ENCODE measurements at regions not wholly inside any gene's neighbourhood (a gene's known extent, or its start where the extent isn't known, plus 50 kb on each side); places are given as distances from the start of the nearest gene placed in this dataset.

DNA sequence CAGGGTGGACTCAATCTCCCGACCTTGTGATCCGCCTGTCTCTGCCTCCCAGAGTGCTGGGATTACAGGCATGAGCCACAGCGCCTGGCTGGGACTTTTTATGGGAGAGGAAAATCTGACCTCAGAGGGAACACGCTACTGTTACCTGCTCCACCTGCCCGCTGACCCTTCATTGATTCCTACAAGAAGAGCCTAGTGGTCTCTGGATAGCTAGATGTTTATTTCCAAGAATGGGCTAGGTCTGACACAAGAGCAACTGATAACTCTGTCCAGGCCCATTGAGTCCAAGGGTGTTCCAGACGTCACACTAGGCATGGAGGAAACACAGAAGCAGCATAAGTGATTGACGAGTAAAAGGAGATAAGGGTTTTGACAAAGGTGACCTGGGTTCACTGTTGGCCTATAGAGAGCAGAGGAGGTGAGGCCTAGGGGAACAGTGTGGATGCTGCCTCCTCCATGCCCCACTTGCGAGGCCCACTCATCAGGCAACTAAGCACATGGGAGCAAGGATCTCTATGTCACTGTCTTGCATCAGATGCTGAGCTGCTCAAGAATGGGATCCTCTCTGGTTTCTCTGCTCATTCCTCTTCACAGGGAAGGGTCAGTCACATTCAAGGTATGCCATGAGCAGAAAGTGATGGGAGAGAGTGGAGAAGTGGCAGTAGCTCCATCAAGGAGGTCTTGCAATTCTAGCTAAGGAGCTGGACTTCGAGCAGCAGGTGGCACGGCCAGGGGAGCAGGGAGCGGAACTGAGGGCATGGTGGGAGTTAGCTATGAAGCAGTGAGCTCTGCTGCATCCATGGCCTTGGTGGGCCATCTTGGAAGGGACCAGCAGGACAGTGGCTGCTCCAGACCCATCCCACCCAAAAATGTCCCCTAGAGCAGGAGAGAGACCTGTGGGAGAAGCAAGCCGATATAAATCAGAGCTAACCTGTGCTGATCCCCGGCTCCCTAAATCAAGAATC lies 145.2 kb downstream of the WSCD1 start:
- Histone ChIP-seq H3K18ac (ENCODE audit: low read depth, low read length) (no peak overlapping the region), H4K5ac (ENCODE audit: low read depth, low read length) (no peak overlapping the region), H3K79me1 (ENCODE audit: low read depth in 1 of 2, low read length in 2 of 2) (no peaks in the 10 kb centered on the region), H3K27ac (ENCODE audit: insufficient read depth, low read length) (no peak overlapping the region), H4K91ac (ENCODE audit: insufficient read depth, low read depth, low read length) (no peak overlapping the region), H2AK5ac (ENCODE audit: low read depth, low read length) (no peak overlapping the region), H3K23ac (ENCODE audit: low read depth, low read length) (no peak overlapping the region), H2BK15ac (ENCODE audit: low read depth, low read length) (no peak overlapping the region), H3K4me1 (ENCODE audit: control insufficient read depth, insufficient read depth, low read length) (no peaks in the 10 kb centered on the region), H2BK5ac (ENCODE audit: low read depth, low read length, poor library complexity, severe bottlenecking) (no peak overlapping the region), H4K20me1 (ENCODE audit: insufficient read depth, low read length) (no peaks in the 10 kb centered on the region), H3K4me2 (ENCODE audit: low read depth, low read length) (no peak overlapping the region), H3K4ac (ENCODE audit: low read depth, low read length) (no peak overlapping the region), H3K27me3 (ENCODE audit: control insufficient read depth, insufficient read depth, low read length) (no peaks in the 10 kb centered on the region), H2BK20ac (ENCODE audit: low read depth, low read length) (no peak overlapping the region), H2AFZ (replicated peaks; ENCODE audit: low read length, poor library complexity) (no peak overlapping the region), H4K8ac (ENCODE audit: low read depth in 2 of 2, low read length in 2 of 2) (no peak overlapping the region), H2AK9ac (replicated peaks; ENCODE audit: low read depth, low read length, poor library complexity) (no peak overlapping the region), H3K4me3 (ENCODE audit: insufficient read depth, low read depth, low read length) (no peak overlapping the region), H3K9me3 (ENCODE audit: control insufficient read depth, insufficient read depth, low read length) (peaks cover 6% of the 10 kb centered on the region; the same call in 1 of the 2 replicates), H2BK120ac (ENCODE audit: low read depth, low read length) (no peak overlapping the region), H3K9ac (ENCODE audit: low read depth, low read length) (no peak overlapping the region), H3K14ac (replicated peaks; ENCODE audit: low read depth, low read length) (no peak overlapping the region), H3K9me1 (ENCODE audit: insufficient read depth, low read length) (no peaks in the 10 kb centered on the region), H3K36me3 (ENCODE audit: control insufficient read depth, insufficient read depth, low read length) (no peaks in the 10 kb centered on the region), H3K56ac (ENCODE audit: extremely low read depth, insufficient read depth, low read length) (no peak overlapping the region)
- no TSS peak for BruUV-seq (replicated peaks)
- in situ Hi-C loops (cut with MboI; ENCODE audit: low sequenced_read_pairs): loop anchor here (25.0 kb wide), 1 partner anchor 97 kb away; no protein-coding TSS in a partner anchor
- TF ChIP-seq NFE2L2 (IDR thresholded peaks at IDR 0.05; ENCODE audit: low read depth, low read length) (no peak), MXI1 (IDR thresholded peaks at IDR 0.05; ENCODE audit: borderline replicate concordance, low read depth, low read length) (no peak), BHLHE40 (IDR thresholded peaks at IDR 0.05; ENCODE audit: low read depth, low read length) (no peak), MAFK (IDR thresholded peaks at IDR 0.05; ENCODE audit: low read depth, low read length) (no peak), RAD21 (IDR thresholded peaks at IDR 0.05; ENCODE audit: low read length) (no peak), POLR2A (IDR thresholded peaks at IDR 0.05; ENCODE audit: low read depth, low read length) (no peak), CEBPB (IDR thresholded peaks at IDR 0.05; ENCODE audit: low read depth, low read length) (no peak), MAZ (IDR thresholded peaks at IDR 0.05; ENCODE audit: borderline replicate concordance, low read depth, low read length) (no peak), RCOR1 (IDR thresholded peaks at IDR 0.05; ENCODE audit: insufficient replicate concordance, low read length) (no peak), CHD1 (IDR thresholded peaks at IDR 0.05; ENCODE audit: low read depth, low read length) (no peak), FOS (IDR thresholded peaks at IDR 0.05; ENCODE audit: low read depth, low read length) (no peak)
- TF ChIP-seq, protein P1, sequence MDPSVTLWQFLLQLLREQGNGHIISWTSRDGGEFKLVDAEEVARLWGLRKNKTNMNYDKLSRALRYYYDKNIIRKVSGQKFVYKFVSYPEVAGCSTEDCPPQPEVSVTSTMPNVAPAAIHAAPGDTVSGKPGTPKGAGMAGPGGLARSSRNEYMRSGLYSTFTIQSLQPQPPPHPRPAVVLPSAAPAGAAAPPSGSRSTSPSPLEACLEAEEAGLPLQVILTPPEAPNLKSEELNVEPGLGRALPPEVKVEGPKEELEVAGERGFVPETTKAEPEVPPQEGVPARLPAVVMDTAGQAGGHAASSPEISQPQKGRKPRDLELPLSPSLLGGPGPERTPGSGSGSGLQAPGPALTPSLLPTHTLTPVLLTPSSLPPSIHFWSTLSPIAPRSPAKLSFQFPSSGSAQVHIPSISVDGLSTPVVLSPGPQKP (IDR thresholded peaks at IDR 0.05; ENCODE audit: borderline replicate concordance, low read depth, low read length): no peak
- TF ChIP-seq, protein P2, sequence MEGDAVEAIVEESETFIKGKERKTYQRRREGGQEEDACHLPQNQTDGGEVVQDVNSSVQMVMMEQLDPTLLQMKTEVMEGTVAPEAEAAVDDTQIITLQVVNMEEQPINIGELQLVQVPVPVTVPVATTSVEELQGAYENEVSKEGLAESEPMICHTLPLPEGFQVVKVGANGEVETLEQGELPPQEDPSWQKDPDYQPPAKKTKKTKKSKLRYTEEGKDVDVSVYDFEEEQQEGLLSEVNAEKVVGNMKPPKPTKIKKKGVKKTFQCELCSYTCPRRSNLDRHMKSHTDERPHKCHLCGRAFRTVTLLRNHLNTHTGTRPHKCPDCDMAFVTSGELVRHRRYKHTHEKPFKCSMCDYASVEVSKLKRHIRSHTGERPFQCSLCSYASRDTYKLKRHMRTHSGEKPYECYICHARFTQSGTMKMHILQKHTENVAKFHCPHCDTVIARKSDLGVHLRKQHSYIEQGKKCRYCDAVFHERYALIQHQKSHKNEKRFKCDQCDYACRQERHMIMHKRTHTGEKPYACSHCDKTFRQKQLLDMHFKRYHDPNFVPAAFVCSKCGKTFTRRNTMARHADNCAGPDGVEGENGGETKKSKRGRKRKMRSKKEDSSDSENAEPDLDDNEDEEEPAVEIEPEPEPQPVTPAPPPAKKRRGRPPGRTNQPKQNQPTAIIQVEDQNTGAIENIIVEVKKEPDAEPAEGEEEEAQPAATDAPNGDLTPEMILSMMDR (conservative IDR thresholded peaks at IDR 0.05; ENCODE audit: low read depth, low read length): no peak
- TF ChIP-seq, protein P3, sequence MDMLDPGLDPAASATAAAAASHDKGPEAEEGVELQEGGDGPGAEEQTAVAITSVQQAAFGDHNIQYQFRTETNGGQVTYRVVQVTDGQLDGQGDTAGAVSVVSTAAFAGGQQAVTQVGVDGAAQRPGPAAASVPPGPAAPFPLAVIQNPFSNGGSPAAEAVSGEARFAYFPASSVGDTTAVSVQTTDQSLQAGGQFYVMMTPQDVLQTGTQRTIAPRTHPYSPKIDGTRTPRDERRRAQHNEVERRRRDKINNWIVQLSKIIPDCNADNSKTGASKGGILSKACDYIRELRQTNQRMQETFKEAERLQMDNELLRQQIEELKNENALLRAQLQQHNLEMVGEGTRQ (IDR thresholded peaks at IDR 0.05; ENCODE audit: low read depth, low read length): no peak
- intact Hi-C loops (cut with micrococcal nuclease): no loop called here
- 58% methylated on average over 4 of the region's 13 CpGs; no CpG with 5 or more reads in 1 of the 2 experiments for WGBS, 2 experiments (ENCODE audit: extremely low coverage in 2 of 2, insufficient read length in 1 of 2)
- dilution Hi-C loops (cut with HindIII; ENCODE audit: low sequenced_read_pairs, unreplicated experiment): no loop called here
- ATAC-seq (ENCODE audit: low read depth) (no peak), DNase-seq (no peak)
- POLR2A ChIA-PET (ENCODE audit: unreplicated experiment): no interaction called here
- CTCF ChIA-PET: no interaction called here

All from IMR-90 (cell line).